AG08395 (cell line): ENCODE measurements at regions not wholly inside any gene's neighbourhood (a gene's known extent, or its start where the extent isn't known, plus 50 kb on each side); places are given as distances from the start of the nearest gene placed in this dataset.

Experiments
- DNase-seq: peaks from one replicate; pipeline ENCODE4 v3.0.0; 2012; ENCODE audit warnings: mixed read lengths, low spot score

DNA sequence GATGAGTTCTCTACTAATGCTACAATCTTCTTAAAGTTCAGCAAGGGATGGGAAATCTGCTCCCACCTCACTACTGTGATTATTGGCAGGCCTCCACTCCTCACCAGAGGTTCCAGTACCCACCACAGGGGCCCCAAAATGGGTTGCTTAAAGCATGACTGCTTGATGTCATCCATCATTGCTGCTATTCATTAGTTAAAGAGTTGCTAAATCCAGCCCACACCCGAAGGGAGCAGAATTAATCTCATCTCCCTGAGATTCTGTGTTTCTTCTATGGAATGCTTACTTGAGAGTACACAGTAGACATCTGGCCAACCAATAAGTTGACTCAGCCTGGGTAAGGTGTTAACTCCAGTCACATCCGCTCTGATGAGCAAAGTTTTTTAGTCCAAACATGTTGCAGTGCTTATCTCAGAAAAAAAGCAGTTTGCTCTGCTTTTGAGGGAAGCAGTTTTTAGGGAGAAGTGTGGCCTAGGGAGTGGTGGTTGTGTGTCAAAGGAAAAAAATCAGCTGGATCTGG, 690.2 kb upstream of the POU3F3 start:
- DNase-seq, result no peak

DNA sequence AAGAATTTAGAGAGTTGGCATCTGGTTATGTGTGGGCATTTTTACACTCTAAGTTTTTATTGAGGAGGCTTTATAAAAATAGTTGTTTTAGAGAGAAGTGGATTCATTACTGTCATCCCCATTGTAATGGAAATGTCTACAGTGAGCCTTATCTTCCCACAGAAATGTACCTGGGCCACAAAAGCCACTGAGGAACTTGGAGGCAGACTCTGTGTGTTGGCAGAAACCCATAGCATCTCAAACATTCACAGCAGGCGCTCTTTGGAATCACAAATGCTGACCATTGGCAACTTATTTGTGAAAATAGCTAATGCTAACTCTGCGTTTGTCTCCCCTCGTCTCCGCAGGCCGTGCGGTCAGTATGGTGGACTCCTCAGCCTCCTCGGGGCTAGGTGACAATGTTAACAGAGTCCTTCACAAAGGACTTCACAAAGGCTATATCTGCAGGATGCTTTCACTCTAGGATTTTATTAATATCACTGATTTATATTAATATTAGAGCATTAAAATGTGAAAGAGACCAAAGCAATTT, 689.1 kb upstream of the POU3F3 start:
- no peak for DNase-seq

DNA sequence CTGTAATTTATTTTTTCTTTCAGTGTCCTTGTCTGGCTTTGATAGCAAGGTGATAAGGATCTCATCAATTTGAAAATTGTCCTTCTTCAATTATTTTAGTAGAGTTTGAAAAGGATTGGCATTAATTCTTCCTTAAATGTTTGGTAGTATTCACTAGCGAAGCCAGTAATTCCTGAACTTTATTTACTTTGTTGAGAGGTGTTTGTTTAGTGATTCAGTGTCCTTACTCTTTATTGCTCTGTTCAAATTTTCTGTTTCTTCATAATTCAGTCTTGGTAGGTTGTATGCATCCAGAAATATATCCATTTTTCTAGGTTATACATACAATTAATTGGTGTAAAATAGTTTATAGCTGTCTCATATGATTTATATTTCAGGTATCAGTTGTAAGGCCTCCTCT, 676.7 kb upstream of the POU3F3 start:
- DNase-seq, result no peak

GRCh38 chr2:104179644-104180043, 674.3 kb upstream of the POU3F3 start:
- no peak for DNase-seq

DNA sequence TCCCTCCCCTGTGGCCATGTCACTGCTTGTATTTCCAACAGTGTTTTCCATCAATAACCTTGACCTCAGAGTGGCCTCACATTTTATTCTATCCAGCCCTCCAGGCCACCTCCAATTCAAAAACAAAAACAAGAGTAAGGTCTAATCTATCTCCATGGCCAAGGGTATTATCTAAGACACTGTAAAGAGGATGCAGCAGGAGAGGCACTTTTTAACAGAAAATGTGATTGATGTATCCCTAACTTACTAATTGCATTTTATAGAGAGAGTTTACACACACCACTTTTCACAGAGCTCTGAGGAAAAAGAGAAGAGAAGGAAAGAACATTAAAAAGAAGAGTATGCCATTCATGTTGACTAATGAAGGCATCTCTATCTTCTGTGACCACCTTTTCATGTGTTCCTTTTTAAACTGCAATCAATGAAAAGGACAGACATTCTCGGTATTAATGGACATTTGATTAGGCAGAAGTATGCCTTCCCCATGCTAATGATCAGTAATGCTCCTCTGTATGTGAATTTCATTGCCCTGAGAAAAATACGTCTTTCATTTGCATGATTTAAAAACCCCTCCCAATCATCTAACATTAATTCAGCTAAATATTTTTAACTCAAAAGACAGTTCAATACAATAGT, 653.3 kb upstream of the POU3F3 start:
- no peak for DNase-seq

- DNase-seq, result no peak
Measured at GRCh38 chr2:104213758-104214157, 640.2 kb upstream of the POU3F3 start.

- no peak for DNase-seq
Measured at GRCh38 chr2:104215269-104216161, 638.4 kb upstream of the POU3F3 start.

GRCh38 chr2:104233591-104233990, 620.3 kb upstream of the POU3F3 start:
- no peak for DNase-seq

GRCh38 chr2:104236491-104236890, 617.4 kb upstream of the POU3F3 start:
- DNase-seq, result no peak

- DNase-seq, result no peak
Measured at GRCh38 chr2:104240984-104241383, 612.9 kb upstream of the POU3F3 start.

DNA sequence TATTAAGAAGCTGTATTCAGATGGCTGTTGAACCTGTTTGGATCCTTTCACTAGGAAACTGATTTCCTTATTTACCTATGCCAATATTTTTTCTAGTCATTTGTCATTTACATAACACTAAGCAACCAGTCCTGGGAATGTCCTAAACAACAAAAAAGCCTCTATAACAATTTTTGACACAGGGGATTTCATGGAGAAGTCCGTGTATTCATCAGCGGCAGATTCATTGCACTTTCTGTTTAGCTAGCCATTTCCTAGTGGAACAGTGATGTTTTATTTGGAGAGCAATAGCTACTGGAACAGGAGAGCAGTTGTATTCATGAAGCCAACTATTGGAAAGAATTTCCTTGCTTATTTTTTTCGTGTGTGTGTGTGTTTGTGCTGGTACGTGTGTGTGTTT, 604.3 kb upstream of the POU3F3 start:
- no peak for DNase-seq

- DNase-seq, result no peak
Measured at GRCh38 chr2:104250635-104251034, 603.3 kb upstream of the POU3F3 start.

DNA sequence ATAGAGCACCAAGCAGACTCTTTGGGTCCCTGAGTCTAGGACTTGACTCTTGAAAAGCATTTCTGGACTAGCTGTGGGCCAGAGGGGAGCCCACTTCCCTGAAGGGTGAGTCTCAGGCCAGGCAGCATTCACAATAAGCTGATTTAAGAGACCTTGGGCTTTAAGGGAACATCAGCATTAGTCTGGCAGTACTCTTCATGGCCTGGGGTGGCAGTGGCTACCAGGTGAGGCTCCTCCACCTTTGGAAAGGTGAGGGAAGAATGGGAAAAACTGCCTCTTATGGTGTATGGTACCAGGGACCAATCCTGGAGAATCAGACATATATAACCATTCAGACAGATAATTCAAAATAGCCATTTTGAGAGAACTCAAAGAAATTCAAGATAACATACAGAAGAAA, 599.9 kb upstream of the POU3F3 start:
- no peak for DNase-seq

DNA sequence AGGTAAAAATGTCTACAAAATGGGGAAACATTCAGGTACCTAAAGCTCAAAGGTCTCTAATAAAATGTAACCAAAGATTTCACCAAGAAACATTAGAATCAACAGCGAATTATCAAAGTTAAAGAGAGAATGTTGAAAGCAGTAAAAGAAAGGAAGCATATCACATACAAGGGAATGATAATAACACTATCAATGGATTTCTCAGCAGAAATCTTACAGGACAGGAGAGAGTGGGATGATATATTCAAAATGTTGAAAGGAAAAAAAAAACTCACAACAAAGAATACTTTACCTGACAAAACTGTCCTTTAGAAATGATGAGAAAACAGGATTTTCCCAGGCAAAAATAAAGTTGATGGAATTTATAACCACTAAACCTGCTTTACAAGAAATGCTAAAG, 591.2 kb upstream of the POU3F3 start:
- DNase-seq, result no peak

DNA sequence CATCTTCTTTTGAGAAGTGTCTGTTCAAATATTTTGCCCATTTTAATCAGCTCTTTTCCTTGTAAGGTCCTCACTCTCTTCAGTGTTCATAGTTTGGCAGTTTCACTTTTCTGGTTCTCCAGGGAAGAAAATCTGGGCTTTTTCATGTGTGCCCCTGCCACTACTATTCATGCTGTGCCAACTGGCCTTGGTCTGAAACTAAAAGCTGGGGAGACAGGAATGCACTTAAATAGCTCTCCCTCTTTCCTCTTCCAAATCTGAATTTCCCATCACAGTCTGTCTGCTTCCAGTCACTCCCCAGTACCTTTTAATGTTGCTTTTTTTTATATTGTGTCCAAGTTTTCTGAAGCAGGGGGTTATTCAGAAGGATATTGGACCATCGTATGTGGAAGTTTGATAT, 574.3 kb upstream of the POU3F3 start:
- no peak for DNase-seq

GRCh38 chr2:104280216-104280615, 573.7 kb upstream of the POU3F3 start:
- DNase-seq, result no peak

DNA sequence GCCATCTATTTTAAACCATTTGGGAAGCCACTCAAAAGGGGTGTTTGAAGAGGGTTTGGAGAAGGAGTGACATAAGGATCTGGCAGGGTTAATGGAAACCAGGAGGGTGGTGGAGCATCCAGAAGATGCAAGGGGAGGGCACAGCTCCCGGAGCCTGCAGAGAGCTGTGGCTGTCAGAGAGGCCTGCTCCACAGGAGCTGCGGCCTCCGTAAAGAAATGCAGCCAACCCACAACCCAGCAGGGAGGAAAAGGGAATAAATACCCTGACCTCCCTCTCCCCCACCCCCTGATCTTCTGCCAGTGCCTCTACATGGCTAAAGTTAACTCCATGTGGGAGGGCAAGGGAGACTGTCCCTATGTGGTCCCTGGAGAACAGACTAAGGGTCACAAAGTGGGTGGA, 567.1 kb upstream of the POU3F3 start:
- DNase-seq, result no peak

DNA sequence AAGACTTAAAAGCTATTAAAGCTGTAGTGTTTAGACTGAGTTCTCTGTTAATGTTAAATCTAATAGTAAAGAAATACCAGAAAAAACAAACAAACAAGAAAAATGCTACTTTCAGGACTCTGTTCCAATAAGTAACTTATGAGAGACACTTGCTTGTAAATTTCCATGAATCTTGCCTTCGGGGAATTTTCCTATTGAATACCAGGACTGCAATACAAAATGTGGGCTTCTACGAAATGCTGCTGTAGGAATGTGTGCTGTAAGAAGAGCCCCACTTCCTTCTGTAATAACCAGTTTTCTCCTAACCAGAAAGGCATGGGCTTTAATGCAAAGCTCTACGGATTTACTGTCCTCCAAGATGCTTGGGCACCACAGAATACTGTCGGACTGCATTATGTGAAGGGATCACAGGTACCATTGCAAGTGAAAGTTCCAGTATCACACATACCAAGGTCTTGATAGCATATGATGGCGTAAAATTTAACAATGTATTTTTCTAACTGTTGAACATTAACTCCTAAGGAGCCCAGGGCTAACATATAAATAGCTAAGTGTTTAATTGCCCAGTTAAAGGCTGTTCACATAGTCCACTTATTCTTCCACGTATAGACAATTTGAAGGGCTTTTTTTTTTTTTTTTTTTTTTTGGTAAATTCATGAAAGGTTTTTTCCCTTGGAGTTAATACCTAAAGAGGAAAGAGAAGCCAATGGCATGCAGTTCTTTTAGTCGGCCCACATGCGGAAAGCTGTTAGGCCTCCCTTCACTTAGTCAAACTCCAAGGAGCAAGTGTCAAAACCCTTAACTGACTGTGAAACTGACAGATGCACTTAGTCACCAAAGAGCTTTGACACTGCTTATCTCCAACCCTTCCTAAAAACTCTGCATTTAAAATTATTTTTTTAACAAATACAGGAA, 564.0 kb upstream of the POU3F3 start:
- no peak for DNase-seq

DNA sequence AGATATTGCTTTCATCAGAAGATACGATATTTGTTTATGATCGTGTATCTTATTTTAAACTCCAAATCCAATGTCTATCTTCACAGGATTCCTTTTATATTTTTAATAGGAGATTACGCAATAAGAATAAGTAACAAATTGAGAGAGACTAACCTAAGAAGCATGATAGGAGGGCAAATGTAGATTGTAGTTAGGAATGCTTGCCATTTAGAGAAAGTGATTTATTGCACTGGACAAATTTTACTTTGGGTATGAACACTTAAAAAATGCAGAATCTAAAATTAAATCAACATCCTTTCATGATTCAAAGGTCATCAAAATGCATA, 563.4 kb upstream of the POU3F3 start:
- DNase-seq, result no peak

DNA sequence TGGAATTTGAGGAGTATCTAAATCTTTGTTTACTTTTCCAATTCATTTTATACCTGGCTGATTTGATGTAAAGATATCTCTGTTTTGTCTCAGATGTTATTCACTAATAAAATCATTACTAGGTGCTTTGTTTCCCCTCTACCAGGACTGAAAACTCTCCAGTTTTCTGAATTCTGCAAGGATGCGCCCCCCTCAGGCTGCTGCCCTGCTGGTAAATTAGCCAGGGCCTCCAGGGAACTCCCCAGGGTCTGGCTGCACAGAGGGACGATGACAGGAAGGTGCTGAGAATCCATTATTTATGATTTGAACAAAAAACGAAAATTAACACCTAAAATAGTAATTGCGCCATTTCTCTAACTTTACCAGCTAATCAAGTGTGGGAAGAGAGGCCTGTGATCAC, 541.2 kb upstream of the POU3F3 start:
- no peak for DNase-seq

DNA sequence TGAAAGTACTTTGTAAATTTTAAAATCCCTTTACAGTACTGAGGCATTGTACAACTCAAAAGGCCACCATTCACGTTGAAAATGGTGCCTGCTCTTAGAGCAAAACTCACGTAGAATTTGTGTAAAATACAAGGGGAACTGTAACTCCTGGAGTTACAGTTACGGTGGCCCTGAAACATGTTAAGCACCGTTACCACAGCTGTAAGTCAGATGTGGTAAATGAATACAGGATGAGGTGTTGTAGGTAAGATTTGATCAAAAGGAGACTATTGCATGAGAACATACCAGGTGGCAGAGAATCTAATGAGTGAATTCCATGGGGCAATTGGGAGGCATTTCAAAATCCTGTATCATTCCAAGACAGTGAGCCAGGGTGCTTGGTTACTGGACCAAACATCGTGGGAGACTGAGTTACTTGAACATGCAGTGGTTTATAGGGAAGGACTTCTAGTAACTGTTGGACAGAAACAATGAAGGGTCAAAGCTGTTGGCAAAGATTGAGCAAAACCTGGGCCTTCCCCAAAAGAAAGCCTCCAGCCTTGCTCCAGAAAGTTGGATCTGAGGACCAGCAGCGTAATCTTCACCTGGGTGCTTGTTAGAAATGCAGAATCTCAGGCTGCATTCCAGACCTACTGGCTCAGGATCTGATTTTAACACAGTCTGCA, 535.8 kb upstream of the POU3F3 start:
- DNase-seq, result no peak
